WERI-Rb-1 (cell line): ENCODE measurements at regions not wholly inside any gene's neighbourhood (a gene's known extent, or its start where the extent isn't known, plus 50 kb on each side); places are given as distances from the start of the nearest gene placed in this dataset.
"Not testable (repeated sequence)": the region's sequence is repeated elsewhere in the genome, so short reads cannot be mapped to it uniquely, and the experiment has no call there.

Source experiments
- DNase-seq: peaks from one replicate; pipeline ENCODE4 v3.0.0-alpha.2; 2020
- H3K27ac ChIP-seq: fragments of 250-450 bp; sonication (Bioruptor Pico); 2 replicates; pipeline ENCODE4 v1.5.1; 2020; ENCODE audit warnings: mild to moderate bottlenecking, moderate library complexity
- H3K27me3 ChIP-seq: fragments of 250-450 bp; sonication (Bioruptor Pico); 2 replicates; pipeline ENCODE4 v1.5.1; 2021; ENCODE audit warnings: mild to moderate bottlenecking, low read depth, moderate library complexity; ENCODE audit not compliant: insufficient read depth, severe bottlenecking
- H3K36me3 ChIP-seq: fragments of 250-450 bp; sonication (Bioruptor Pico); 2 replicates; pipeline ENCODE4 v1.5.1; 2020; ENCODE audit warnings: mild to moderate bottlenecking, moderate library complexity
- H3K4me3 ChIP-seq: 2 replicates; pipeline ENCODE4 v1.5.1; 2011; ENCODE audit warnings: low read depth, mild to moderate bottlenecking, control low read depth, low read length
- H3K9me3 ChIP-seq: fragments of 250-450 bp; sonication (Bioruptor Pico); 2 replicates; pipeline ENCODE4 v1.5.1; 2021; ENCODE audit warnings: mild to moderate bottlenecking, moderate library complexity; ENCODE audit not compliant: severe bottlenecking
- CTCF ChIP-seq: IDR thresholded peaks from 2 replicates; pipeline ENCODE4 v1.5.1; 2011; ENCODE audit warnings: low read depth, mild to moderate bottlenecking, control low read depth, inconsistent platforms, low read length

GRCh38 chr13:81230386-81230785, 889.5 kb upstream of the SPRY2 start:
- H3K36me3 ChIP-seq = no peaks in the 10 kb centered on the region
- no peaks in the 10 kb centered on the region for H3K27me3 ChIP-seq
- no peak overlapping the region for H3K27ac ChIP-seq
- H3K9me3 ChIP-seq = no peaks in the 10 kb centered on the region
- no peak for TF ChIP-seq CTCF
- no peak for DNase-seq
- no peak overlapping the region for H3K4me3 ChIP-seq

GRCh38 chr13:81226830-81227229, 885.9 kb upstream of the SPRY2 start:
- H3K27ac ChIP-seq, DNase-seq, H3K36me3 ChIP-seq, H3K27me3 ChIP-seq, H3K9me3 ChIP-seq, H3K4me3 ChIP-seq: not testable (repeated sequence)

GRCh38 chr13:81224209-81224833, 883.4 kb upstream of the SPRY2 start:
- no peaks in the 10 kb centered on the region for H3K9me3 ChIP-seq
- no peak overlapping the region for H3K27ac ChIP-seq
- DNase-seq = no peak
- H3K4me3 ChIP-seq = no peak overlapping the region
- no peaks in the 10 kb centered on the region for H3K27me3 ChIP-seq
- no peaks in the 10 kb centered on the region for H3K36me3 ChIP-seq
- TF ChIP-seq CTCF = no peak

- TF ChIP-seq CTCF = no peak
- Histone ChIP-seq H3K27ac (no peak overlapping the region), H3K36me3 (no peaks in the 10 kb centered on the region), H3K9me3 (no peaks in the 10 kb centered on the region), H3K4me3 (no peak overlapping the region), H3K27me3 (no peaks in the 10 kb centered on the region)
- no peak for DNase-seq
These were observed 882.9 kb upstream of the SPRY2 start for GRCh38 chr13:81223778-81224177.

GRCh38 chr13:81211713-81212112, 870.8 kb upstream of the SPRY2 start:
- no peak overlapping the region for H3K4me3 ChIP-seq
- no peak overlapping the region for H3K27ac ChIP-seq
- no peaks in the 10 kb centered on the region for H3K9me3 ChIP-seq
- DNase-seq = no peak
- TF ChIP-seq CTCF = no peak
- H3K27me3 ChIP-seq = no peaks in the 10 kb centered on the region
- no peaks in the 10 kb centered on the region for H3K36me3 ChIP-seq

- Histone ChIP-seq H3K9me3 (no peaks in the 10 kb centered on the region), H3K4me3 (no peak overlapping the region), H3K27me3 (no peaks in the 10 kb centered on the region), H3K27ac (no peak overlapping the region), H3K36me3 (no peaks in the 10 kb centered on the region)
- no peak for TF ChIP-seq CTCF
- no peak for DNase-seq
These were observed 866.7 kb upstream of the SPRY2 start for GRCh38 chr13:81207636-81208035.
